SK-N-SH (cell line): ENCODE measurements at regions not wholly inside any gene's neighbourhood (a gene's known extent, or its start where the extent isn't known, plus 50 kb on each side); places are given as distances from the start of the nearest gene placed in this dataset.

Source experiments
- CTCF ChIA-PET: fragments of 300-600, 350-600 bp; formaldehyde crosslinking; extraction: SDS; loops from one replicate; lab custom pipeline; 2021; lab: Yijun Ruan, JAX
- POLR2A ChIA-PET: fragments of 350-600 bp; sonication (Branson Sonifier 250); formaldehyde crosslinking; extraction: SDS; loops from one replicate; lab custom pipeline; 2020; ENCODE audit warnings: antibody characterized with exemption, inconsistent platforms; lab: Yijun Ruan, JAX
- DNase-seq: peaks from one replicate; pipeline ENCODE4 v3.0.0; 2012
- H2AFZ ChIP-seq: fragments of 200-600 bp; sonication (generic); 2 replicates; pipeline ENCODE4 v1.8.1; 2016; ENCODE audit warnings: antibody characterized with exemption, mild to moderate bottlenecking, low read depth
- H3F3A ChIP-seq: fragments of 200-600 bp; sonication (generic); replicated peaks from 2 replicates; pipeline ENCODE3; 2016; ENCODE audit warnings: antibody characterized with exemption, mild to moderate bottlenecking; ENCODE audit not compliant: insufficient read depth
- H3K27ac ChIP-seq, 2 experiments: fragments of 200-500 bp in 1 of 2; fragments of 200-600 bp in 1 of 2; sonication (Bioruptor generic) in 1 of 2; sonication (generic), shearing (Covaris generic) in 1 of 2; 2 replicates each; pipeline versions ENCODE4 v1.5.1 to v1.6.1; 2014 to 2016; ENCODE audit warnings: low read depth in 2 of 2, inconsistent platforms in 1 of 2, low read length in 1 of 2, mild to moderate bottlenecking in 1 of 2, mixed read lengths in 1 of 2
- H3K27me3 ChIP-seq: fragments of 200-600 bp; sonication (generic), shearing (Covaris generic); 2 replicates; pipeline ENCODE4 v1.6.1; 2016; ENCODE audit warnings: mixed run types; ENCODE audit not compliant: insufficient read depth
- H3K36me3 ChIP-seq, 2 experiments: fragments of 200-500 bp in 1 of 2; fragments of 200-600 bp in 1 of 2; sonication (Bioruptor generic) in 1 of 2; sonication (generic) in 1 of 2; replicated peaks in 1 of 2; 2 replicates each; pipeline versions ENCODE3 to v1.5.1; 2014 to 2016; ENCODE audit warnings: low read length in 1 of 2, mild to moderate bottlenecking in 1 of 2; ENCODE audit not compliant: insufficient read depth in 2 of 2, control insufficient read depth in 1 of 2
- H3K4me1 ChIP-seq, 2 experiments: fragments of 200-500 bp in 1 of 2; fragments of 200-600 bp in 1 of 2; sonication (Bioruptor generic) in 1 of 2; sonication (generic), shearing (Covaris generic) in 1 of 2; 2 replicates each; pipeline versions ENCODE4 v1.5.1 to v1.6.1; 2014 to 2016; ENCODE audit warnings: low read depth in 1 of 2, low read length in 1 of 2, mixed run types in 1 of 2; ENCODE audit not compliant: insufficient read depth in 2 of 2, control insufficient read depth in 1 of 2
- H3K4me2 ChIP-seq: fragments of 200-600 bp; sonication (generic), shearing (Covaris generic); 2 replicates; pipeline ENCODE4 v1.6.1; 2017; ENCODE audit warnings: mixed run types
- H3K4me3 ChIP-seq, 2 experiments: fragments of 200-500 bp in 1 of 2; fragments of 200-600 bp in 1 of 2; sonication (Bioruptor generic) in 1 of 2; sonication (generic), shearing (Covaris generic) in 1 of 2; 2 replicates each; pipeline versions ENCODE4 v1.5.1 to v1.8.1; 2014 to 2016; ENCODE audit warnings: low read depth in 2 of 2, inconsistent platforms in 1 of 2, low read length in 1 of 2, mild to moderate bottlenecking in 1 of 2, mixed read lengths in 1 of 2, moderate library complexity in 1 of 2
- H3K79me2 ChIP-seq: fragments of 200-600 bp; sonication (generic); 2 replicates; pipeline ENCODE4 v1.8.1; 2017; ENCODE audit warnings: mild to moderate bottlenecking; ENCODE audit not compliant: insufficient read depth
- H3K9ac ChIP-seq: fragments of 200-600 bp; sonication (generic); 2 replicates; pipeline ENCODE4 v1.6.1; 2017; ENCODE audit warnings: mixed run types
- H3K9me2 ChIP-seq: fragments of 200-600 bp; sonication (generic); 2 replicates; pipeline ENCODE4 v1.6.1; 2017; ENCODE audit warnings: mixed run types
- H3K9me3 ChIP-seq: fragments of 200-600 bp; sonication (generic); 2 replicates; pipeline ENCODE4 v1.6.1; 2017; ENCODE audit warnings: mixed run types, mild to moderate bottlenecking, moderate library complexity
- H4K20me1 ChIP-seq: fragments of 200-600 bp; sonication (generic); 2 replicates; pipeline ENCODE4 v1.6.1; 2017; ENCODE audit warnings: mild to moderate bottlenecking, mixed run types; ENCODE audit not compliant: insufficient read depth
- CTCF ChIP-seq: fragments of 200-600 bp; sonication (generic); IDR thresholded peaks from 2 replicates; pipeline ENCODE4 v1.6.1; 2017; ENCODE audit warnings: antibody characterized with exemption, mild to moderate bottlenecking, moderate library complexity
- ELF1 ChIP-seq: IDR thresholded peaks from 2 replicates; pipeline ENCODE4 v1.4.0; 2012
- EZH2phosphoT487 ChIP-seq: fragments of 200-600 bp; sonication (generic); IDR thresholded peaks from 2 replicates; pipeline ENCODE4 v1.6.1; 2017; ENCODE audit warnings: low read depth, mixed run types, mild to moderate bottlenecking, antibody characterized with exemption, moderate library complexity, borderline replicate concordance
- FOSL2 ChIP-seq: IDR thresholded peaks from 2 replicates; pipeline ENCODE4 v1.4.0; 2012; ENCODE audit warnings: low read depth, mild to moderate bottlenecking, moderate library complexity, borderline replicate concordance
- FOXJ3 ChIP-seq: sonication (generic); formaldehyde crosslinking; IDR thresholded peaks from 2 replicates; pipeline ENCODE4 v1.5.1; 2020; ENCODE audit warnings: mild to moderate bottlenecking, missing genetic modification reagents
- FOXM1 ChIP-seq: IDR thresholded peaks from 2 replicates; pipeline ENCODE4 v1.4.0; 2012; ENCODE audit warnings: low read depth, mild to moderate bottlenecking
- GATA2 ChIP-seq: sonication (generic); formaldehyde crosslinking; IDR thresholded peaks from 2 replicates; pipeline ENCODE4 v1.5.0; 2020; ENCODE audit warnings: mild to moderate bottlenecking, missing genetic modification reagents
- MAX ChIP-seq: IDR thresholded peaks from 2 replicates; pipeline ENCODE4 v1.4.0; 2012; ENCODE audit warnings: low read depth
- NRF1 ChIP-seq: IDR thresholded peaks from 2 replicates; pipeline ENCODE4 v1.6.1; 2012; ENCODE audit warnings: low read depth, mild to moderate bottlenecking, low read length
- PBX3 ChIP-seq: IDR thresholded peaks from 2 replicates; pipeline ENCODE4; 2012
- POLR2AphosphoS5 ChIP-seq: IDR thresholded peaks from 2 replicates; pipeline ENCODE4 v1.6.1; 2012; ENCODE audit warnings: low read depth, low read length
- RCOR1 ChIP-seq: fragments of 150-350 bp; IDR thresholded peaks from 2 replicates; pipeline ENCODE4 v1.6.1; 2017; ENCODE audit warnings: antibody characterized with exemption, low read length
- REST ChIP-seq: IDR thresholded peaks from 2 replicates; pipeline ENCODE4 v1.6.1; 2012; ENCODE audit warnings: mild to moderate bottlenecking, low read depth, low read length, moderate library complexity
- SMC3 ChIP-seq: IDR thresholded peaks from 2 replicates; pipeline ENCODE4 v1.6.1; 2012; ENCODE audit warnings: low read depth, low read length, improper control_type of control experiment
- TCF12 ChIP-seq: IDR thresholded peaks from 2 replicates; pipeline ENCODE4 v1.4.0; 2012
- TEAD4 ChIP-seq: IDR thresholded peaks from 2 replicates; pipeline ENCODE4 v1.4.0; 2012; ENCODE audit warnings: mild to moderate bottlenecking, borderline replicate concordance; ENCODE audit not compliant: insufficient read depth
- YY1 ChIP-seq: IDR thresholded peaks from 2 replicates; pipeline ENCODE4 v1.4.0; 2012; ENCODE audit warnings: low read depth, mild to moderate bottlenecking
- ZBTB33 ChIP-seq: IDR thresholded peaks from 2 replicates; pipeline ENCODE4 v1.4.0; 2012; ENCODE audit warnings: low read depth, borderline replicate concordance
- WGBS: methylation state at CpG from one replicate; pipeline ENCODE4 v1.1.6; 2017; ENCODE audit warnings: low lambda C conversion rate; 5-methylcytosine and 5-hydroxymethylcytosine counted together

GRCh38 chr10:9786101-9786500 is 1231.6 kb upstream of the CELF2 start:
- WGBS = 0% methylated on average over 1 of the region's 1 CpG
- H3K79me2 ChIP-seq = no peaks in the 10 kb centered on the region
- H3F3A ChIP-seq = no peaks in the 10 kb centered on the region
- H3K9me3 ChIP-seq = no peaks in the 10 kb centered on the region
- H2AFZ ChIP-seq = no peak overlapping the region
- POLR2A ChIA-PET = no interaction called here
- TF ChIP-seq REST (no peak), SMC3 (no peak), EZH2phosphoT487 (no peak), FOXM1 (no peak), TEAD4 (no peak)
- TF ChIP-seq, all 33 proteins: peak for 0
- no peaks in the 10 kb centered on the region for H3K36me3 ChIP-seq
- no peak overlapping the region for H3K4me2 ChIP-seq
- H3K27me3 ChIP-seq = no peaks in the 10 kb centered on the region
- H3K9ac ChIP-seq = no peak overlapping the region
- no peak overlapping the region for H3K27ac ChIP-seq
- no peak overlapping the region for H3K4me3 ChIP-seq
- no peaks in the 10 kb centered on the region for H3K4me1 ChIP-seq
- CTCF ChIA-PET = no interaction called here
- H3K9me2 ChIP-seq = no peaks in the 10 kb centered on the region
- no peak for DNase-seq
- H4K20me1 ChIP-seq = no peaks in the 10 kb centered on the region

- DNase-seq = no peak
- H3K27me3 ChIP-seq = no peaks in the 10 kb centered on the region
- H3K79me2 ChIP-seq = no peaks in the 10 kb centered on the region
- no peaks in the 10 kb centered on the region for H3K9me3 ChIP-seq
- H3K36me3 ChIP-seq = no peaks in the 10 kb centered on the region
- no peaks in the 10 kb centered on the region for H3K4me1 ChIP-seq
- no peak overlapping the region for H3K9ac ChIP-seq
- ChIA-PET CTCF (interaction anchor here (1.0 kb wide), 1 partner anchor 13 kb away, joined by 3 read pairs; no protein-coding TSS in a partner anchor), POLR2A (no interaction called here)
- no peaks in the 10 kb centered on the region for H4K20me1 ChIP-seq
- 26% methylated on average over 3 of the region's 3 CpGs for WGBS
- no peak overlapping the region for H3K27ac ChIP-seq
- TF ChIP-seq RCOR1 (no peak), POLR2AphosphoS5 (no peak), CTCF (no peak), ZBTB33 (no peak), FOXJ3 (CRISPR knock-in tag) (no peak), GATA2 (CRISPR knock-in tag) (no peak), PBX3 (no peak), NRF1 (no peak), YY1 (no peak), TCF12 (no peak), MAX (no peak), FOSL2 (no peak), ELF1 (no peak), TEAD4 (no peak)
- no peaks in the 10 kb centered on the region for H3K9me2 ChIP-seq
- H3K4me3 ChIP-seq = no peak overlapping the region
- H3K4me2 ChIP-seq = no peak overlapping the region
- no peaks in the 10 kb centered on the region for H3F3A ChIP-seq
- no peak overlapping the region for H2AFZ ChIP-seq
Measured at GRCh38 chr10:9786576-9786975, 1231.1 kb upstream of the CELF2 start.
